ENCODE measurements at regions not wholly inside any gene's neighbourhood (a gene's known extent, or its start where the extent isn't known, plus 50 kb on each side); places are given as distances from the start of the nearest gene placed in this dataset.

GRCh38 chr4:115729739-115730266, 616.4 kb upstream of the NDST4 start:
- no peaks in the 10 kb centered on the region for H3K4me1 ChIP-seq
- Mint-ChIP-seq H3K4me1 (ENCODE audit: low read depth, unreplicated experiment) (no peaks in the 10 kb centered on the region), H3K4me3 (ENCODE audit: unreplicated experiment) (no peak overlapping the region), H3K9me3 (ENCODE audit: unreplicated experiment) (no peaks in the 10 kb centered on the region), H3K27me3 (ENCODE audit: insufficient read depth, unreplicated experiment) (no peaks in the 10 kb centered on the region), H3K36me3 (ENCODE audit: insufficient read depth, unreplicated experiment) (no peaks in the 10 kb centered on the region), H3K27ac (ENCODE audit: unreplicated experiment) (no peak overlapping the region)
- intact Hi-C loops (cut with micrococcal nuclease; ENCODE audit: unreplicated experiment) = no loop called here
- DNase-seq = no peak
- TF ChIP-seq CTCF (IDR thresholded peaks at IDR 0.05; ENCODE audit: insufficient read depth in 1 of 2, low read depth in 1 of 2, low read length in 1 of 2, severe bottlenecking in 1 of 2, unreplicated experiment in 1 of 2) = no peak
- ChIA-PET CTCF (no interaction called here), POLR2A (no interaction called here)
- no peaks in the 10 kb centered on the region for H3K36me3 ChIP-seq (ENCODE audit: control insufficient read depth, insufficient read depth, low read length)
- BruUV-seq (replicated peaks) = no TSS peak
- H3K9me3 ChIP-seq = no peaks in the 10 kb centered on the region
- H3K27me3 ChIP-seq (replicated peaks; ENCODE audit: control insufficient read depth, insufficient read depth, low read length) = no peaks in the 10 kb centered on the region
- no peak overlapping the region for H3K4me3 ChIP-seq (ENCODE audit: low read depth, low read length)

GRCh38 chr4:115723621-115724020, 610.2 kb upstream of the NDST4 start:
- no peaks in the 10 kb centered on the region for H3K9me3 Mint-ChIP-seq (ENCODE audit: unreplicated experiment)
- no peaks in the 10 kb centered on the region for H3K27me3 Mint-ChIP-seq (ENCODE audit: insufficient read depth, unreplicated experiment)
- no TSS peak for BruUV-seq (replicated peaks)

GRCh38 chr4:115720611-115721010, 607.2 kb upstream of the NDST4 start:
- DNase-seq = no peak
- Mint-ChIP-seq H3K4me1 (ENCODE audit: low read depth, unreplicated experiment) (no peaks in the 10 kb centered on the region), H3K36me3 (ENCODE audit: insufficient read depth, unreplicated experiment) (no peaks in the 10 kb centered on the region), H3K27ac (ENCODE audit: unreplicated experiment) (no peak overlapping the region), H3K27me3 (ENCODE audit: insufficient read depth, unreplicated experiment) (no peaks in the 10 kb centered on the region), H3K9me3 (ENCODE audit: unreplicated experiment) (no peaks in the 10 kb centered on the region), H3K4me3 (ENCODE audit: unreplicated experiment) (no peak overlapping the region)
- ChIA-PET POLR2A (no interaction called here), CTCF (no interaction called here)
- no peaks in the 10 kb centered on the region for H3K36me3 ChIP-seq (ENCODE audit: control insufficient read depth, insufficient read depth, low read length)
- no TSS peak for BruUV-seq (replicated peaks)
- no peaks in the 10 kb centered on the region for H3K27me3 ChIP-seq (replicated peaks; ENCODE audit: control insufficient read depth, insufficient read depth, low read length)
- no peaks in the 10 kb centered on the region for H3K9me3 ChIP-seq
- no peak for TF ChIP-seq CTCF (IDR thresholded peaks at IDR 0.05; ENCODE audit: insufficient read depth in 1 of 2, low read depth in 1 of 2, low read length in 1 of 2, severe bottlenecking in 1 of 2, unreplicated experiment in 1 of 2)
- H3K4me3 ChIP-seq (ENCODE audit: low read depth, low read length) = no peak overlapping the region
- no peaks in the 10 kb centered on the region for H3K4me1 ChIP-seq
- intact Hi-C loops (cut with micrococcal nuclease; ENCODE audit: unreplicated experiment) = no loop called here

More at GRCh38 chr4:115723621-115724020, 610.2 kb upstream of the NDST4 start:
- H3K36me3 Mint-ChIP-seq (ENCODE audit: insufficient read depth, unreplicated experiment) = no peaks in the 10 kb centered on the region
- H3K27me3 ChIP-seq (replicated peaks; ENCODE audit: control insufficient read depth, insufficient read depth, low read length) = no peaks in the 10 kb centered on the region
- CTCF ChIA-PET = no interaction called here
- no peak overlapping the region for H3K4me3 Mint-ChIP-seq (ENCODE audit: unreplicated experiment)
- intact Hi-C loops (cut with micrococcal nuclease; ENCODE audit: unreplicated experiment) = no loop called here
- H3K4me1 Mint-ChIP-seq (ENCODE audit: low read depth, unreplicated experiment) = no peaks in the 10 kb centered on the region
- H3K9me3 ChIP-seq = no peaks in the 10 kb centered on the region
- POLR2A ChIA-PET = no interaction called here
- no peaks in the 10 kb centered on the region for H3K4me1 ChIP-seq
- TF ChIP-seq CTCF (IDR thresholded peaks at IDR 0.05; ENCODE audit: insufficient read depth in 1 of 2, low read depth in 1 of 2, low read length in 1 of 2, severe bottlenecking in 1 of 2, unreplicated experiment in 1 of 2) = no peak
- no peak overlapping the region for H3K4me3 ChIP-seq (ENCODE audit: low read depth, low read length)
- H3K36me3 ChIP-seq (ENCODE audit: control insufficient read depth, insufficient read depth, low read length) = no peaks in the 10 kb centered on the region
- H3K27ac Mint-ChIP-seq (ENCODE audit: unreplicated experiment) = no peak overlapping the region
- DNase-seq = no peak
